ENCODE measurements at regions not wholly inside any gene's neighbourhood (a gene's known extent, or its start where the extent isn't known, plus 50 kb on each side); places are given as distances from the start of the nearest gene placed in this dataset.

GRCh38 chr10:128222332-128222849 is 96.2 kb upstream of the MKI67 start:
- no peak for DNase-seq

- DNase-seq = no peak
Measured at GRCh38 chr10:128230401-128230800, 104.2 kb upstream of the MKI67 start.

- no peak for DNase-seq
Measured at GRCh38 chr10:128233422-128233821, 107.2 kb upstream of the MKI67 start.

GRCh38 chr10:128237710-128238109 is 111.5 kb upstream of the MKI67 start:
- no peak for DNase-seq

- no peak for DNase-seq
Measured at GRCh38 chr10:128241023-128241422, 114.8 kb upstream of the MKI67 start.

GRCh38 chr10:128242641-128243040 is 116.4 kb upstream of the MKI67 start:
- DNase-seq = no peak

- no peak for DNase-seq
Measured at GRCh38 chr10:128245026-128245425, 118.8 kb upstream of the MKI67 start.

GRCh38 chr10:128247576-128247975 is 121.4 kb upstream of the MKI67 start:
- DNase-seq = no peak

- DNase-seq = no peak
Measured at GRCh38 chr10:128254476-128254875, 128.3 kb upstream of the MKI67 start.

- DNase-seq = no peak
Measured at GRCh38 chr10:128257428-128257827, 131.2 kb upstream of the MKI67 start.

- DNase-seq = no peak
Measured at GRCh38 chr10:128258421-128258976, 132.3 kb upstream of the MKI67 start.

- DNase-seq = peak; percentile 75
Measured at GRCh38 chr10:128263891-128264688, 137.9 kb upstream of the MKI67 start.

- DNase-seq = no peak
Measured at GRCh38 chr10:128265596-128265995, 139.4 kb upstream of the MKI67 start.

GRCh38 chr10:128267581-128267980 is 141.4 kb upstream of the MKI67 start:
- no peak for DNase-seq

GRCh38 chr10:128268015-128268722 is 141.9 kb upstream of the MKI67 start:
- peak; percentile 53 for DNase-seq

GRCh38 chr10:128274938-128275337 is 148.7 kb upstream of the MKI67 start:
- DNase-seq = no peak

- DNase-seq = no peak
Measured at GRCh38 chr10:128275388-128276177, 149.4 kb upstream of the MKI67 start.

GRCh38 chr10:128277267-128277840 is 151.1 kb upstream of the MKI67 start:
- DNase-seq = no peak

- DNase-seq = no peak
Measured at GRCh38 chr10:128278362-128278761, 152.1 kb upstream of the MKI67 start.

GRCh38 chr10:128280271-128280670 is 154.0 kb upstream of the MKI67 start:
- no peak for DNase-seq

GRCh38 chr10:128281343-128281742 is 155.1 kb upstream of the MKI67 start:
- no peak for DNase-seq

- no peak for DNase-seq
Measured at GRCh38 chr10:128281861-128282260, 155.6 kb upstream of the MKI67 start.

Measured in DMS53 (cell line).